ENCODE measurements at regions not wholly inside any gene's neighbourhood (a gene's known extent, or its start where the extent isn't known, plus 50 kb on each side); places are given as distances from the start of the nearest gene placed in this dataset.

- DNase-seq (ENCODE audit: low read depth), result no peak
- H3K4me3 ChIP-seq (ENCODE audit: low read length), result no peak overlapping the region
- TF ChIP-seq CTCF (conservative IDR thresholded peaks at IDR 0.05; ENCODE audit: low read length), result no peak
These were observed 725.8 kb upstream of the KIRREL3 start for GRCh38 chr11:127726367-127726766.

DNA sequence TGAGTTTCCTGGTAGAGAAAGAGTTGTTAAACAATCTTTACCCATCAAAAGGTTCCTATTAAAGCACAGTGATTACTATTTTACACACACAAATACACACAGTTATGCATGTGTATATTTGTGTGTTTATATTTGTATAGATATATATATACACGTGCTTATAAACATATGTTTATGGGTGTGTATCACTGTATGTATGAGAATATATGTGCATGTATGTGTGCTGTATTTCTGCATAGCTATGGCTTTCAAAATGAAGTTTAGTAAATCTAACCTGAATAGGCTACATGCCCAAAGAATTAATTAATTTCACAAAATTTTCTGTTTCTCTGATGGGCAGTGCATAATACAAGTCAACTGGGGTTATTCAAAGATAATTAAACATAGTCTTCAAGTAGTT lies 723.1 kb upstream of the KIRREL3 start:
- TF ChIP-seq CTCF (conservative IDR thresholded peaks at IDR 0.05; ENCODE audit: low read length), result no peak
- DNase-seq (ENCODE audit: low read depth), result no peak
- H3K4me3 ChIP-seq (ENCODE audit: low read length), result no peak overlapping the region

GRCh38 chr11:127713226-127713625 lies 712.7 kb upstream of the KIRREL3 start:
- TF ChIP-seq CTCF (conservative IDR thresholded peaks at IDR 0.05; ENCODE audit: low read length), result no peak
- DNase-seq (ENCODE audit: low read depth), result no peak
- no peak overlapping the region for H3K4me3 ChIP-seq (ENCODE audit: low read length)

- TF ChIP-seq CTCF (conservative IDR thresholded peaks at IDR 0.05; ENCODE audit: low read length), result no peak
- DNase-seq (ENCODE audit: low read depth), result no peak
These were observed 711.2 kb upstream of the KIRREL3 start for GRCh38 chr11:127711748-127712147.

DNA sequence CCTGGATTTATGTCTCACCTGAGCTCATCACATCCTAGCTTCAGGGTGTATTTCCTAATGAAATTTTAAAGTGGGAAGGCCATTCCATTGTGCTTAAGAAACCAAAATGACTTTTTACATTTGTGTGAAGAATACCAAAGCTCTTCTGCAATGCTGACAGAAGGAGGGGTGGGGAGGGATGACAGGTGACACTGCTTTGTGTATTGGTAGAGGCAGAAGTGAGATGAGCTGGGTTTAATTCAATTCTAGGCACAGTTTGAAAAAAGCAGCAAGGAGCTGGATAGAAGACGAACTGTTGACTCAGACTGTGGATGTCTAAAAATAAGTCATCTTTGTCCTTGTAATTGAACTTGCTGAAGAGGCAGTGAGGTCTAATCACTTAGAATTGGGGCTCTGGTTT lies 710.3 kb upstream of the KIRREL3 start:
- no peak for TF ChIP-seq CTCF (conservative IDR thresholded peaks at IDR 0.05; ENCODE audit: low read length)
- H3K4me3 ChIP-seq (ENCODE audit: low read length), result no peak overlapping the region
- DNase-seq (ENCODE audit: low read depth), result no peak

More at GRCh38 chr11:127711748-127712147, 711.2 kb upstream of the KIRREL3 start:
- H3K4me3 ChIP-seq (ENCODE audit: low read length), result no peak overlapping the region

GRCh38 chr11:127709960-127710359 lies 709.4 kb upstream of the KIRREL3 start:
- no peak for DNase-seq (ENCODE audit: low read depth)
- H3K4me3 ChIP-seq (ENCODE audit: low read length), result no peak overlapping the region
- TF ChIP-seq CTCF (conservative IDR thresholded peaks at IDR 0.05; ENCODE audit: low read length), result no peak

- TF ChIP-seq CTCF (conservative IDR thresholded peaks at IDR 0.05; ENCODE audit: low read length), result no peak
- DNase-seq (ENCODE audit: low read depth), result no peak
- no peak overlapping the region for H3K4me3 ChIP-seq (ENCODE audit: low read length)
These were observed 693.1 kb upstream of the KIRREL3 start for GRCh38 chr11:127693686-127694085.
